Esophagus (tissue), 2 donors: ENCODE measurements at regions not wholly inside any gene's neighbourhood (a gene's known extent, or its start where the extent isn't known, plus 50 kb on each side); places are given as distances from the start of the nearest gene placed in this dataset.

Source experiments
- H3K27ac ChIP-seq, 2 donors: one replicate each; pipeline ENCODE4 v1.5.1; 2013; ENCODE audit warnings: low read depth in 2 of 2, mild to moderate bottlenecking in 2 of 2, inconsistent platforms in 1 of 2, low read length in 1 of 2, moderate library complexity in 1 of 2
- H3K27me3 ChIP-seq, 2 donors: one replicate each; pipeline ENCODE4 v1.6.1; 2013; ENCODE audit warnings: low read length in 2 of 2, control low read depth in 1 of 2, mild to moderate bottlenecking in 1 of 2; ENCODE audit not compliant: insufficient read depth in 2 of 2, control insufficient read depth in 1 of 2
- H3K36me3 ChIP-seq, 2 donors: one replicate each; pipeline ENCODE4 v1.6.1; 2013; ENCODE audit warnings: low read length in 1 of 2; ENCODE audit not compliant: control insufficient read depth in 2 of 2, insufficient read depth in 2 of 2
- H3K4me1 ChIP-seq, 2 donors: one replicate each; pipeline ENCODE4 v1.6.1; 2013; ENCODE audit warnings: low read length in 1 of 2; ENCODE audit not compliant: control insufficient read depth in 2 of 2, insufficient read depth in 2 of 2
- H3K4me3 ChIP-seq, 2 donors: one replicate each; pipeline ENCODE4 v1.5.1; 2013; ENCODE audit warnings: low read length in 2 of 2, mild to moderate bottlenecking in 2 of 2, low read depth in 1 of 2, moderate library complexity in 1 of 2
- H3K9me3 ChIP-seq, 2 donors: one replicate each; pipeline ENCODE4 v1.6.1; 2013; ENCODE audit warnings: mild to moderate bottlenecking in 2 of 2, low read depth in 1 of 2, low read length in 1 of 2, moderate library complexity in 1 of 2; ENCODE audit not compliant: control insufficient read depth in 2 of 2, insufficient read depth in 1 of 2
- WGBS, 2 donors: extraction: QIAGEN DNeasy Blood & Tissue Kit; methylation state at CpG; one replicate each; pipeline ENCODE4 v1.1.7; 2013; 5-methylcytosine and 5-hydroxymethylcytosine counted together
- donor health status: healthy with polysubstance abuse.
- donor health status: Bipolar disorder and iron deficiency.

DNA sequence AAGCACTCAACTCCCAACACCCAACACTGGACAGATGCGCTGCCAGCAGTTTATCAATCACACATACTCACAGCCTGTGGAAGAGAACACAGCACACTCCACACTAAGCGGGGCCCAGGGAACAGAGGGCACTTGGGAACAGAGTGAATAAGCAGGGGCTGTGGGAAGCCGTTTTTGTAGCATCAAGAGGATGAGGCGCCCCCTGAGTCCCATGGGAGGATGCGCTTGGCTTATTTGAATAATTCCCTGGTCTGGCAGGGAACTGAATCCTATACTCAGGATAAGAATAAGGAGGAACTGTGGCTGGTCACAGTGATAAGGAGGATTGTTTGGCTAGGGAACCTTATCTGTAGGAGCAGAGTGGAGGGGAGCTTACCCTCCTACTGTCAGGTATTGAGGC is 96.1 kb upstream of the DNAH5 start:
- WGBS, 2 donors = 77 to 82% methylated on average over 5 of the region's 5 CpGs
- no peaks in the 10 kb centered on the region for H3K36me3 ChIP-seq
- no peaks in the 10 kb centered on the region for H3K9me3 ChIP-seq
- H3K27me3 ChIP-seq = no peaks in the 10 kb centered on the region
- H3K4me1 ChIP-seq = peaks cover 6% of the 10 kb centered on the region in 2 donors
- H3K4me3 ChIP-seq = no peak overlapping the region
- no peak overlapping the region for H3K27ac ChIP-seq

DNA sequence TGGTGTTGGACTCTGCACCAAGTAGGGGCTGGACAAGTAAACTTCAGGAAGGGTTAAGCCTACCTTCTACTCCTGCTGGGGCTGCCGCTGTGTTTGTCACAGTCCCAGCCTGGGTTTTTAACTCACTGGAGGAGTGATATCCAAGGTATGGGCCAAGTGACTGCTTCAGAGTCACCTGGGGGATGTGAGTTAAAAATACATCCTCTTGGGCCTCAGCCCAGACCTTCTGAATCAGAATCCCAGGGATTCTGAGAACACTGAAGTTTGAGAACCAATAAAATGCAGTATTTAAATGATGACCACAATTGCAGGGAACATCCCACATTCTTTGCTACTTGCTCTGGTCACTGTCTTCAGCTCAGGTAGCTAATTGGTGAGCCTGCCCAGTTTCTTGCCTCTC is 95.1 kb upstream of the DNAH5 start:
- no peaks in the 10 kb centered on the region for H3K27me3 ChIP-seq
- peaks cover 9 to 10% of the 10 kb centered on the region in 2 donors for H3K4me1 ChIP-seq
- no peaks in the 10 kb centered on the region for H3K36me3 ChIP-seq
- 79 to 88% methylated on average over 1 of the region's 1 CpG for WGBS, 2 donors
- no peaks in the 10 kb centered on the region for H3K9me3 ChIP-seq
- H3K4me3 ChIP-seq = no peak overlapping the region
- no peak overlapping the region for H3K27ac ChIP-seq

DNA sequence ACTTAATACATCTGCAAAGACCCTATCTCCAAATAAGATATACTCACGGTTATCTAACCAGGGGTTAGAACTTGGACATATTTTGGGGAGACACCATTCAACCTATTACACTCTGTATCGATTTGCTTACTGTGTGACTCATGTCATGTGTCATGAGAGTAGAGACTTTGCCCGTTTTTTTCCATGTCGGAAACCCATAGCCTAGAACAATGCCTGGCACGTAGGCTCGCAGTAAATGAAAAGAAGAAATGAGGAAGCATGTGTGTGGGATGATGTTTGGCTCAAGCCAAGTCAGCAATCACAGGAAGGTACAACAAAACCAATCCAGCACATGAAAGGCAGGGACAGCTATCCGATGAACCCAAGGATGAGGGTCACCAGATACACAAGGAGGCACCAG is 94.6 kb upstream of the DNAH5 start:
- WGBS, 2 donors = 50 to 62% methylated on average over 7 of the region's 7 CpGs
- Histone ChIP-seq H3K27me3 (no peaks in the 10 kb centered on the region), H3K4me1 (peaks cover 9 to 10% of the 10 kb centered on the region in 2 donors), H3K36me3 (no peaks in the 10 kb centered on the region), H3K4me3 (no peak overlapping the region), H3K27ac (no peak overlapping the region), H3K9me3 (no peaks in the 10 kb centered on the region)

DNA sequence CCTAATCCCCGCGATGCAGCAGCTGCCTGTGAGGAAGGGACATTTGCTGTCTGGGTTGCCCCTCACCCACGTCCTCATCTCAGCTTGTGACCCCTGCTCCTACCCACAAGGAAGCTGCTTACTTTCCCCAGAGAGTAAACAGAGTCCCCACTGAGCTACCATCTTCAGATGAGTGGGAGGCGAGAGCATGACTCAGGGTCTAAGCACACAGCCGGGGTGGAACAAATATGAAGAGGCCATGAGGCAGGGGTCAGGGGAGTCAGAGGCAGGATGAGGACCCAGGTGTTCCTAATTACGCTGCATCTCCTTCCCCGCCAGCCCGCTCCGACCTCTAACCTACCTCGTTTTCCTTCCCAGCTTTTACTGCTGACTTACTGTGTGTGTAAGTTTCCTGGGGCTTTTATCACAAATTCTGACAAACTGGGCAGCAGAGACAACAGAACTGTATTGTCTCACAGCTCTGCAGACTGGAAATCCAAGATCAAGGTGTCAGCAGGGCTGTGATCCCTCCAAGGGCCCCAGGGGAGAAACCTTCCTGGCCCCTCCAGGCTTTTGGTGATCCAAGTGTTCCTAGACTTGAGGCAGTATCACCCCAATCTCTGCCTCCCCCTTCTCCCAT is 94.0 kb upstream of the DNAH5 start:
- WGBS, 2 donors = 77 to 86% methylated on average over 10 of the region's 10 CpGs
- Histone ChIP-seq H3K9me3 (no peaks in the 10 kb centered on the region), H3K4me3 (no peak overlapping the region), H3K27me3 (no peaks in the 10 kb centered on the region), H3K4me1 (peaks cover 9 to 10% of the 10 kb centered on the region in 2 donors), H3K27ac (no peak overlapping the region), H3K36me3 (no peaks in the 10 kb centered on the region)

DNA sequence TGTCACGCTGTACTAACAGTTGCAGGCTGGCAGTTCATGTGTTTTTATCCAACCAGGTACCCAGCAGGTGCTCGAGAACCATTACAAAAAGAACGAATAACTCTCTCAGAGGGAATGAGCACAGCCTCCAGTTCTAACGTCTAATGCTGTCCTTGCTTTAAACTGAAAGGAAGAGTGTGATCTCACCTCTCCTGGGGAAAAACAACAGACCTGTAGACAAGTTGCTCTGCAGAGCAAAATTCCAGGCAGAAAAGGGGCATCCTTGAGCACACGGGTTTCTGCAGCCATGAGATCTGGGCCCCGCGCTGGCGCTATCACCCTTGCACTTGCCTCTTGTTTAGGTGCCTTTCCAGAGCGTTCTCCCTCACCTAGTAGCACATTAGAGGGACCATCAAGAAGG is 92.5 kb upstream of the DNAH5 start:
- Histone ChIP-seq H3K27ac (no peak overlapping the region), H3K27me3 (no peaks in the 10 kb centered on the region), H3K36me3 (no peaks in the 10 kb centered on the region), H3K9me3 (no peaks in the 10 kb centered on the region), H3K4me3 (no peak overlapping the region), H3K4me1 (peaks cover 9 to 10% of the 10 kb centered on the region in 2 donors)
- WGBS, 2 donors = 70 to 75% methylated on average over 9 of the region's 9 CpGs

DNA sequence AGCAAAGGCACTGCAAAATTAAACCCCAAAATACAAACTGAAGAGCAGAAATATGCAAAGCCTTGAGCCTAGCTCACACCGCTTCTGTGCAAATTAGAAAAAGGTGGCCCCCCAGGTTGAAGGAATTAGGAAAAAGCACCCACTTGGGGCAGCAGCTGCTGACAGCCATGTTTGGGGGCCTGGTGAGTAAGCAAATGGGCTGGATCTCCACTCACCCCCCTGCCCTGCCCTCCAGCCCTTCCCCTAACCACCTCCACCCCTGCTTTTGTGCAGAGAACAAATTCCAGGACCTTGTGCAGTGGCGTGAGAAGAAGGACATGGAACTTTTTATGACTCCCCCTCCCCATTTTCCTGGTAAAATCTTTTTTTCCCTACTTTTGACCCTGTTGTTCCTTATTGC is 92.0 kb upstream of the DNAH5 start:
- H3K36me3 ChIP-seq = no peaks in the 10 kb centered on the region
- peak overlapping the region; percentile 37 to 75 for H3K27ac ChIP-seq
- H3K4me1 ChIP-seq = peaks cover 9 to 10% of the 10 kb centered on the region in 2 donors
- no peaks in the 10 kb centered on the region for H3K27me3 ChIP-seq
- 51 to 67% methylated on average over 2 of the region's 2 CpGs for WGBS, 2 donors
- no peak overlapping the region for H3K4me3 ChIP-seq
- H3K9me3 ChIP-seq = no peaks in the 10 kb centered on the region

DNA sequence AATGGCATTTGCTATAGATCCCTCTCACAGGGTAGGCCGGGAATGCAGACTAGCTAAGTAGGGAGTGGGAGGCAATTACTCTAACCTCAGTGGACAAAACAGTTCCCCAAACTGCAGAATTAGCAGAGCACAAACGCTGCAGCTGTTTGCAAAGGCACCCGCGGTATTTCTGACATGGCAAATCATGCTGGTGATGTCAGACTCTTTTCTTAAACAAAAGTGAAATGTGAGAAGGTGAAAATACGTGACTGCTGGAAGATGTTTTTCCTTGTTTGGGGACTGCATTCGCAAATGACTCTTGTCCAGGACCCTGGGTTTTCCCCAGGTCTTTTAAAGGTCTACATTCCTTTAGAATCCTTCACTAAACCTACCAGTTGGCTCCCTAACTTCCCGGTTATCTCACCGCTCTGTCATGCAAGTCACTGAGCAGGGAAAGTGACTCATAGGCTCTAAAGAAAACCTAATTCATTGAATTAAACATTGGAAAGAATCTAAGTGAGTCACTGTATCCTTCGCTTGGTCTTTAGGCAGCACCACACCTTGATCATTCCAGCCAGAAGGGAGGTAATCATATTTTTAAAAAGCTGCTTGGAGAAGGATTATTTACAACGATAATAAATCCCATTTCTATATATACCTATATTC is 91.5 kb upstream of the DNAH5 start:
- 5 to 6% methylated on average over 10 of the region's 10 CpGs for WGBS, 2 donors
- H3K36me3 ChIP-seq = no peaks in the 10 kb centered on the region
- peaks cover 9 to 10% of the 10 kb centered on the region in 2 donors for H3K4me1 ChIP-seq
- no peak overlapping the region for H3K4me3 ChIP-seq
- H3K27me3 ChIP-seq = no peaks in the 10 kb centered on the region
- H3K27ac ChIP-seq = peak overlapping the region; percentile 41 to 66
- no peaks in the 10 kb centered on the region for H3K9me3 ChIP-seq

DNA sequence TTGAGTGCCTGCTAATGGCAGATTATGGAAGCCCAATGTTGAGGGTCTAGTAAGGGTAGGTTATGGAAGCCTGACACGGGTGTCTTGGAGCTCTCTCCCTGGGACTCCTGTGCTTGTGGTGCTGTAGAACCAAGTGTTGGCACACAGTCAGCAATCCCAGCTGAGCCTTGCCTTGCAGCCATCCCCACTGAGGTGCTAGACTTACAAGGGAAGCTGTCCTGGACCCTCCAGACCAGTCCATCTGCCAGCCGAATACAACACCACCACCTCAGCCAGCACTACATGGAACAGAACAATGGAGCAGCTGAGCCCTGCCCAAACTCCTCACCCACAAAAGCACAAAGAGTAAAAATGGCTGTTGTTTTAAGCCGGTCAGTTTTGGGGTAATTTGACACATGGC is 90.5 kb upstream of the DNAH5 start:
- Histone ChIP-seq H3K27me3 (no peaks in the 10 kb centered on the region), H3K27ac (no peak overlapping the region), H3K9me3 (no peaks in the 10 kb centered on the region), H3K4me3 (no peak overlapping the region), H3K36me3 (no peaks in the 10 kb centered on the region), H3K4me1 (peaks cover 9 to 10% of the 10 kb centered on the region in 2 donors)
- WGBS, 2 donors = 65 to 71% methylated on average over 3 of the region's 3 CpGs

DNA sequence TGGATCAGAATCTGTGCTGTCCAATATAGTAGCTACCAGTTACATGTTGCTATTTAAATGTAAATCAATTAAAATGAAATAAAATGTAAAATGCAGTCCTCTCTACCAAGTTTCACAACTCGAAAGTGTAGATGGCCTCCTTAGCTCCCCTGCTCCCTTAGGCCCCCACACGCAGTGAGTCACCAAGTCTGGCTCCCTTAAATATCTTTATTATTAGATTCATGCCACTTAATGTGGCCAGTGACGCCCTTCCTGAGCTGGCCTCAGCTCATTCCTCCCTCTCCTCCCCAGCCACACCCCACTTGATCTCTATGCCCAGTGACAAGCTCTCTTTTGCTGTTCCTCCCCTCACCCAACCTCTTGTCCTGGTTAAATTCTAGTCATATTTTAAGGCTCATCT is 88.4 kb upstream of the DNAH5 start:
- no peak overlapping the region for H3K4me3 ChIP-seq
- H3K4me1 ChIP-seq = peaks cover 5 to 10% of the 10 kb centered on the region in 2 donors
- H3K9me3 ChIP-seq = no peaks in the 10 kb centered on the region
- 60 to 82% methylated on average over 3 of the region's 3 CpGs for WGBS, 2 donors
- no peaks in the 10 kb centered on the region for H3K36me3 ChIP-seq
- H3K27ac ChIP-seq = no peak overlapping the region
- no peaks in the 10 kb centered on the region for H3K27me3 ChIP-seq
